GM10266 (cell line): ENCODE measurements at regions not wholly inside any gene's neighbourhood (a gene's known extent, or its start where the extent isn't known, plus 50 kb on each side); places are given as distances from the start of the nearest gene placed in this dataset.
"Not testable (repeated sequence)": the region's sequence is repeated elsewhere in the genome, so short reads cannot be mapped to it uniquely, and the experiment has no call there.

ENCODE experiments used
- DNase-seq: peaks from one replicate; pipeline ENCODE4 v3.0.0; 2012; ENCODE audit errors: extremely low spot score
- CTCF ChIP-seq: IDR thresholded peaks from 2 replicates; pipeline ENCODE4 v1.5.1; 2012; ENCODE audit warnings: mild to moderate bottlenecking, low read depth; ENCODE audit not compliant: control insufficient read depth, insufficient read depth; ENCODE audit errors: missing control alignments

GRCh38 chr10:78096486-78096885 lies 62.8 kb downstream of the RPS24 start:
- not testable (repeated sequence) for DNase-seq

GRCh38 chr10:78102593-78102992 lies 68.9 kb downstream of the RPS24 start:
- DNase-seq, result not testable (repeated sequence)

GRCh38 chr10:78109210-78109609 lies 75.5 kb downstream of the RPS24 start:
- TF ChIP-seq CTCF, result no peak
- DNase-seq, result no peak

GRCh38 chr10:78115135-78115853 lies 81.6 kb downstream of the RPS24 start:
- TF ChIP-seq CTCF, result no peak
- no peak for DNase-seq

- no peak for DNase-seq
- TF ChIP-seq CTCF, result no peak
Observed at GRCh38 chr10:78116361-78116760, 82.7 kb downstream of the RPS24 start.

- no peak for TF ChIP-seq CTCF
- DNase-seq, result no peak
Observed at GRCh38 chr10:78118591-78118990, 84.9 kb downstream of the RPS24 start.

- no peak for DNase-seq
- no peak for TF ChIP-seq CTCF
Observed at GRCh38 chr10:78121801-78122200, 88.1 kb downstream of the RPS24 start.

- TF ChIP-seq CTCF, result no peak
- DNase-seq, result no peak
Observed at GRCh38 chr10:78124167-78124566, 90.5 kb downstream of the RPS24 start.
